ENCODE measurements at regions not wholly inside any gene's neighbourhood (a gene's known extent, or its start where the extent isn't known, plus 50 kb on each side); places are given as distances from the start of the nearest gene placed in this dataset.

GRCh38 chr13:84290386-84290785, 408.1 kb upstream of the SLITRK1 start:
- FAIRE-seq: no peak
- DNase-seq (ENCODE audit: insufficient read length, low spot score): no peak
- no peak for TF ChIP-seq CTCF (IDR thresholded peaks at IDR 0.05; ENCODE audit: insufficient read depth, missing control alignments)

- TF ChIP-seq CTCF (IDR thresholded peaks at IDR 0.05; ENCODE audit: insufficient read depth, missing control alignments): no peak
- DNase-seq (ENCODE audit: insufficient read length, low spot score) (no peak), FAIRE-seq (no peak)
These were observed 396.9 kb upstream of the SLITRK1 start for GRCh38 chr13:84279166-84279565.

GRCh38 chr13:84272877-84273562, 390.7 kb upstream of the SLITRK1 start:
- DNase-seq (ENCODE audit: insufficient read length, low spot score): no peak
- FAIRE-seq: peak; percentile 55
- TF ChIP-seq CTCF (IDR thresholded peaks at IDR 0.05; ENCODE audit: insufficient read depth, missing control alignments): no peak

GRCh38 chr13:84265257-84265764, 383.0 kb upstream of the SLITRK1 start:
- no peak for DNase-seq (ENCODE audit: insufficient read length, low spot score)
- no peak for TF ChIP-seq CTCF (IDR thresholded peaks at IDR 0.05; ENCODE audit: insufficient read depth, missing control alignments)
- no peak for FAIRE-seq

GRCh38 chr13:84263354-84264069, 381.2 kb upstream of the SLITRK1 start:
- FAIRE-seq (no peak), DNase-seq (ENCODE audit: insufficient read length, low spot score) (no peak)
- TF ChIP-seq CTCF (IDR thresholded peaks at IDR 0.05; ENCODE audit: insufficient read depth, missing control alignments): no peak

GRCh38 chr13:84255226-84255797, 373.0 kb upstream of the SLITRK1 start:
- DNase-seq (ENCODE audit: insufficient read length, low spot score): no peak
- no peak for TF ChIP-seq CTCF (IDR thresholded peaks at IDR 0.05; ENCODE audit: insufficient read depth, missing control alignments)
- no peak for FAIRE-seq
